Esophagus muscularis mucosa (tissue), 4 donors: ENCODE measurements at regions not wholly inside any gene's neighbourhood (a gene's known extent, or its start where the extent isn't known, plus 50 kb on each side); places are given as distances from the start of the nearest gene placed in this dataset.

Source experiments
- CTCF ChIP-seq, 3 experiments: fragments of 200-600 bp in 2 of 3; fragments of 450-650 bp in 1 of 3; sonication (generic) in 2 of 3; IDR thresholded peaks; one replicate each; pipeline ENCODE4 v1.5.1; 2017 to 2019; ENCODE audit warnings: antibody characterized with exemption in 3 of 3, mild to moderate bottlenecking in 2 of 3, moderate library complexity in 1 of 3
- EP300 ChIP-seq: sonication (generic); formaldehyde crosslinking; IDR thresholded peaks from one replicate; pipeline ENCODE4 v1.6.1; 2017; ENCODE audit warnings: antibody characterized with exemption
- POLR2A ChIP-seq: fragments of 450-650 bp; IDR thresholded peaks from one replicate; pipeline ENCODE4 v1.6.1; 2017; ENCODE audit warnings: antibody characterized with exemption, moderate library complexity, mild to moderate bottlenecking, low read depth
- POLR2AphosphoS5 ChIP-seq, 2 donors: sonication (generic); formaldehyde crosslinking; IDR thresholded peaks; one replicate each; pipeline ENCODE4 v1.6.1; 2017; ENCODE audit warnings: antibody characterized with exemption in 2 of 2

GRCh38 chr6:15926256-15926655 lies 202.6 kb upstream of the MYLIP start:
- TF ChIP-seq CTCF (IDR thresholded peaks at IDR 0.05), result no peak
- TF ChIP-seq EP300, result no peak
- no peak for TF ChIP-seq POLR2A
- no peak for TF ChIP-seq POLR2AphosphoS5 (IDR thresholded peaks at IDR 0.05)
